Caco-2 (cell line): ENCODE measurements at regions not wholly inside any gene's neighbourhood (a gene's known extent, or its start where the extent isn't known, plus 50 kb on each side); places are given as distances from the start of the nearest gene placed in this dataset.

ENCODE experiments used
- BruUV-seq: library from RNA; stranded (reverse); fragments of 400-500 nt; replicated peaks from 2 replicates; lab custom pipeline; 2021; lab: Mats Ljungman, UMichigan
- CTCF ChIA-PET: fragments of 300-600 bp; sonication (Branson Sonifier 250); formaldehyde crosslinking; loops from one replicate; lab custom pipeline; 2022; ENCODE audit warnings: antibody characterized with exemption; lab: Charles Lee
- POLR2A ChIA-PET: fragments of 300-600 bp; sonication (Branson Sonifier 250); formaldehyde crosslinking; loops from one replicate; lab custom pipeline; 2022; ENCODE audit warnings: antibody characterized with exemption; lab: Charles Lee
- DNase-seq, 2 experiments: peaks; one replicate each; pipeline versions ENCODE4 v3.0.0 to v3.0.0-alpha.2; 2020 to 2022
- H3K27me3 ChIP-seq: replicated peaks from 2 replicates; pipeline ENCODE4 v1.6.0; 2011; ENCODE audit warnings: low read length; ENCODE audit not compliant: control insufficient read depth, insufficient read depth
- H3K36me3 ChIP-seq: 2 replicates; pipeline ENCODE4 v1.5.1; 2011; ENCODE audit warnings: low read length; ENCODE audit not compliant: control insufficient read depth, insufficient read depth
- H3K4me1 ChIP-seq: fragments of 250-450 bp; sonication (Bioruptor Pico); 2 replicates; pipeline ENCODE4 v1.5.1; 2020; ENCODE audit warnings: mild to moderate bottlenecking
- H3K4me3 ChIP-seq: 2 replicates; pipeline ENCODE4 v1.5.1; 2011; ENCODE audit warnings: low read depth, mild to moderate bottlenecking, control low read depth, low read length
- H3K9me3 ChIP-seq: fragments of 250-450 bp; sonication (Bioruptor Pico); 2 replicates; pipeline ENCODE4 v1.5.1; 2020; ENCODE audit warnings: mild to moderate bottlenecking, moderate library complexity
- H3K27ac Mint-ChIP-seq: one replicate; pipeline ENCODE4 v1.8.0; 2022; ENCODE audit warnings: mixed read lengths; ENCODE audit not compliant: unreplicated experiment
- H3K27me3 Mint-ChIP-seq: one replicate; pipeline ENCODE4 v1.8.0; 2022; ENCODE audit warnings: mixed read lengths; ENCODE audit not compliant: insufficient read depth, unreplicated experiment
- H3K36me3 Mint-ChIP-seq: one replicate; pipeline ENCODE4 v1.8.0; 2022; ENCODE audit warnings: mild to moderate bottlenecking, mixed read lengths; ENCODE audit not compliant: insufficient read depth, unreplicated experiment
- H3K4me1 Mint-ChIP-seq: one replicate; pipeline ENCODE4 v1.8.0; 2022; ENCODE audit warnings: low read depth, mixed read lengths; ENCODE audit not compliant: unreplicated experiment
- H3K4me3 Mint-ChIP-seq: one replicate; pipeline ENCODE4 v1.8.0; 2022; ENCODE audit warnings: mild to moderate bottlenecking, moderate library complexity, mixed read lengths; ENCODE audit not compliant: unreplicated experiment
- H3K9me3 Mint-ChIP-seq: one replicate; pipeline ENCODE4 v1.8.0; 2022; ENCODE audit warnings: mixed read lengths; ENCODE audit not compliant: unreplicated experiment
- intact Hi-C: fragments of 100-400 bp; cut with micrococcal nuclease; formaldehyde crosslinking; loops from one replicate; pipeline ENCODE4 v1.10.0; 2022; ENCODE audit not compliant: unreplicated experiment
- TF ChIP-seq, protein P1 (sequence below), 2 experiments: fragments of 200-600 bp in 1 of 2; IDR thresholded peaks; 1 replicate in 1 of 2; 2 replicates in 1 of 2; pipeline versions ENCODE4 v1.5.1 to v1.8.0; 2011 to 2022; ENCODE audit warnings: antibody characterized with exemption in 1 of 2, control low read depth in 1 of 2, inconsistent platforms in 1 of 2, low read depth in 1 of 2, low read length in 1 of 2, mild to moderate bottlenecking in 1 of 2, moderate library complexity in 1 of 2; ENCODE audit not compliant: insufficient read depth in 1 of 2, severe bottlenecking in 1 of 2, unreplicated experiment in 1 of 2

GRCh38 chr10:130627346-130628045 lies 491.3 kb downstream of the GLRX3 start:
- Mint-ChIP-seq H3K36me3 (no peaks in the 10 kb centered on the region), H3K4me1 (no peaks in the 10 kb centered on the region), H3K27ac (no peak overlapping the region), H3K9me3 (peaks cover 51% of the 10 kb centered on the region), H3K4me3 (no peak overlapping the region), H3K27me3 (peaks cover 2% of the 10 kb centered on the region)
- Histone ChIP-seq H3K9me3 (no peaks in the 10 kb centered on the region), H3K4me3 (no peak overlapping the region), H3K27me3 (no peaks in the 10 kb centered on the region), H3K4me1 (no peaks in the 10 kb centered on the region), H3K36me3 (no peaks in the 10 kb centered on the region)
- no TSS peak for BruUV-seq
- no peak for DNase-seq
- intact Hi-C loops = no loop called here
- ChIA-PET CTCF (no interaction called here), POLR2A (no interaction called here)
- TF ChIP-seq, protein P1, sequence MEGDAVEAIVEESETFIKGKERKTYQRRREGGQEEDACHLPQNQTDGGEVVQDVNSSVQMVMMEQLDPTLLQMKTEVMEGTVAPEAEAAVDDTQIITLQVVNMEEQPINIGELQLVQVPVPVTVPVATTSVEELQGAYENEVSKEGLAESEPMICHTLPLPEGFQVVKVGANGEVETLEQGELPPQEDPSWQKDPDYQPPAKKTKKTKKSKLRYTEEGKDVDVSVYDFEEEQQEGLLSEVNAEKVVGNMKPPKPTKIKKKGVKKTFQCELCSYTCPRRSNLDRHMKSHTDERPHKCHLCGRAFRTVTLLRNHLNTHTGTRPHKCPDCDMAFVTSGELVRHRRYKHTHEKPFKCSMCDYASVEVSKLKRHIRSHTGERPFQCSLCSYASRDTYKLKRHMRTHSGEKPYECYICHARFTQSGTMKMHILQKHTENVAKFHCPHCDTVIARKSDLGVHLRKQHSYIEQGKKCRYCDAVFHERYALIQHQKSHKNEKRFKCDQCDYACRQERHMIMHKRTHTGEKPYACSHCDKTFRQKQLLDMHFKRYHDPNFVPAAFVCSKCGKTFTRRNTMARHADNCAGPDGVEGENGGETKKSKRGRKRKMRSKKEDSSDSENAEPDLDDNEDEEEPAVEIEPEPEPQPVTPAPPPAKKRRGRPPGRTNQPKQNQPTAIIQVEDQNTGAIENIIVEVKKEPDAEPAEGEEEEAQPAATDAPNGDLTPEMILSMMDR (IDR thresholded peaks at IDR 0.05; ENCODE audit: insufficient read depth in 1 of 2, low read depth in 1 of 2, low read length in 1 of 2, severe bottlenecking in 1 of 2, unreplicated experiment in 1 of 2) = no peak

DNA sequence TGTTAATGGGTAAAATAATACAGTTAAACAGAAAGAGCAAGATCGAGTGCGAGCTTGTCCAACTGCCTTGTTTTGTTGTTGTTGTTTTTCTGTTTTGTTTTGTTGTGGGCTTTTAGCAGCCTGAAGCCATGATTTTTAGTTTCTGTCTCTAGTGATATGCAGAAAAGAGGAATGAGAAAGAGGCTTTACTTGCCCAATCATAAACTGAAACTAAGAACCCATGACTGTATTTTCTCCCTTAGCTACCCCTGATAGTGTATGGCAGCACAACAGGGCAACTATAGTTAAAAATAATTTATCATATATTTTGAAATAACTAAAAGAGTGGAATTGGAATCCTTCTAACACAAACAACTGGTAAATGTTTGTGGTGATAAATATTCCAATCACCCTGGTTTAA lies 493.9 kb downstream of the GLRX3 start:
- ChIA-PET POLR2A (no interaction called here), CTCF (no interaction called here)
- Histone ChIP-seq H3K4me1 (no peaks in the 10 kb centered on the region), H3K4me3 (no peak overlapping the region), H3K27me3 (no peaks in the 10 kb centered on the region), H3K9me3 (no peaks in the 10 kb centered on the region), H3K36me3 (no peaks in the 10 kb centered on the region)
- Mint-ChIP-seq H3K4me1 (no peaks in the 10 kb centered on the region), H3K9me3 (peaks cover 36% of the 10 kb centered on the region), H3K27ac (no peak overlapping the region), H3K36me3 (no peaks in the 10 kb centered on the region), H3K4me3 (no peak overlapping the region), H3K27me3 (peaks cover 4% of the 10 kb centered on the region)
- no TSS peak for BruUV-seq
- intact Hi-C loops = no loop called here
- DNase-seq = no peak
- TF ChIP-seq, protein P1 (IDR thresholded peaks at IDR 0.05; ENCODE audit: insufficient read depth in 1 of 2, low read depth in 1 of 2, low read length in 1 of 2, severe bottlenecking in 1 of 2, unreplicated experiment in 1 of 2) = no peak

DNA sequence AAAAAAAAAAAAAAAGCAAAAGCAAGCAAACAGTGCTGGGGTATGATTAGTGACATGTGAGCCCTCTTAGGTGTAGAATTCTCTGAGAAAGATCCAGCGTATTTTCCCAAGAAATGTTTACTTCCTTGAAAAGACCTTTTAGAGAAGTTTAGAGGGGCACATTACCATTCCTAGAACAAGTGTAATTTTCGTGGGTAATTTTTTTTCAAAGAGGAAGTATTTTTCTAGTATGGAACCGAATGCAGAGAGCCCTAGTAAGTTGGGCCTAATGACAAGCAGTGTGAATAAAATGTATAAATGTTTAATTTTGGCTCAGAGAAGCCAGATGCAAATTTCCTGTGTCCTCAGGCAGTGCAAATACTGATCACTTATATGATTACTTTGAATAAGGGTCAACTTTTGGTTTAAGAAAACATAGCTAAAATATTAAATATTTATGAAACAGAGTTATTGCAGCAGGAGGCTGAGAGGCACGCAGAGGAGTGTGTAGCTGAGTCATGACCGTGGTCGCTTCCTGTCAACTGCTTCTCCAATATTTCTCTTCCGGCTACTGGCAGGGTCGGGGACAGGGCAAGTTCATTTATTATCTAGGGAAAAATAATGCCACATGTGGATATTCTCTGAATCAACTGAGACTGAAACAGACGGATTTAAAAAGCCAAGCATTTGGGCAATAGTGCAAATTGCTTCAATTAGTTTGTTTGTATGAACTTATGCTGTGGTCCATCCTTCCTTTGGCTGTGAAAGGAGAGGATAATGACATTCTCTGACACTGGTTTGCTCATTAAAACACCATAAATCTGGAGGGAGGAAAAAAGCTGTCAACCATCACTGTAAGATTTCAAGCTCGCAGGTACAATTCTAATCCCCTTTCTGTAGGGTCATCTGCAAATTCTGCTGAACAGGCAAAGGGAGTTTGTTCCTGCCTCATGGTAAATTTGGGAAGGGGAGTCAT lies 495.2 kb downstream of the GLRX3 start:
- Mint-ChIP-seq H3K36me3 (no peaks in the 10 kb centered on the region), H3K9me3 (peaks cover 23% of the 10 kb centered on the region), H3K4me3 (no peak overlapping the region), H3K4me1 (no peaks in the 10 kb centered on the region), H3K27ac (no peak overlapping the region), H3K27me3 (peaks cover 4% of the 10 kb centered on the region)
- ChIA-PET POLR2A (no interaction called here), CTCF (no interaction called here)
- BruUV-seq = no TSS peak
- Histone ChIP-seq H3K36me3 (no peaks in the 10 kb centered on the region), H3K9me3 (no peaks in the 10 kb centered on the region), H3K4me3 (no peak overlapping the region), H3K27me3 (no peaks in the 10 kb centered on the region), H3K4me1 (no peaks in the 10 kb centered on the region)
- intact Hi-C loops = no loop called here
- no peak for DNase-seq
- TF ChIP-seq, protein P1 (IDR thresholded peaks at IDR 0.05; ENCODE audit: insufficient read depth in 1 of 2, low read depth in 1 of 2, low read length in 1 of 2, severe bottlenecking in 1 of 2, unreplicated experiment in 1 of 2) = no peak
